PFSK-1 (cell line): ENCODE measurements at regions not wholly inside any gene's neighbourhood (a gene's known extent, or its start where the extent isn't known, plus 50 kb on each side); places are given as distances from the start of the nearest gene placed in this dataset.

ENCODE experiments used
- POLR2AphosphoS5 ChIP-seq: IDR thresholded peaks from 2 replicates; pipeline ENCODE4 v1.6.1; 2012; ENCODE audit warnings: low read depth, mild to moderate bottlenecking, control low read depth, low read length, moderate library complexity
- TF ChIP-seq, protein P1 (sequence below), 2 experiments: IDR thresholded peaks; 2 replicates each; pipeline versions ENCODE4 v1.6.1 to v1.8.0; 2011 to 2012; ENCODE audit warnings: low read depth in 2 of 2, low read length in 2 of 2, control low read depth in 1 of 2, inconsistent platforms in 1 of 2, mild to moderate bottlenecking in 1 of 2, moderate library complexity in 1 of 2; ENCODE audit not compliant: insufficient read depth in 1 of 2

DNA sequence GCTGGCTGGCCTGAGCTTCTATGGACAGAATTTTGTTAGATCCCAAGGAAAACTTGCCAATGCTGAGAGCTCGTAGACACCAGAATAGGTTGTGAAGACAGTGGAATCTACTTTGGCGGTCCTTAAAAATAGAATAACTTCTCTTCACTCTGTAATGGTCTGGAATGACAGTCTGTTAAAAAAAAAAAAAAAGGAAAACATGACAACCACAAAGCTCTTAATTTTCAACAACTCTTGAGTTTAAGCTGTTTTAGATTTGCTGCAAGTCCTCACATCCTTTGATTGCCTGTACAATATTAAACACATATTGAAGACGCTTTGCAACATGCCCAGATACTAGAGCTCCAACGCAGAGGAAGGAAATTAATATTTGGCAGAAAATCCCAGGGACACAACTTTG is 122.8 kb upstream of the GALNT15 start:
- TF ChIP-seq, protein P1, sequence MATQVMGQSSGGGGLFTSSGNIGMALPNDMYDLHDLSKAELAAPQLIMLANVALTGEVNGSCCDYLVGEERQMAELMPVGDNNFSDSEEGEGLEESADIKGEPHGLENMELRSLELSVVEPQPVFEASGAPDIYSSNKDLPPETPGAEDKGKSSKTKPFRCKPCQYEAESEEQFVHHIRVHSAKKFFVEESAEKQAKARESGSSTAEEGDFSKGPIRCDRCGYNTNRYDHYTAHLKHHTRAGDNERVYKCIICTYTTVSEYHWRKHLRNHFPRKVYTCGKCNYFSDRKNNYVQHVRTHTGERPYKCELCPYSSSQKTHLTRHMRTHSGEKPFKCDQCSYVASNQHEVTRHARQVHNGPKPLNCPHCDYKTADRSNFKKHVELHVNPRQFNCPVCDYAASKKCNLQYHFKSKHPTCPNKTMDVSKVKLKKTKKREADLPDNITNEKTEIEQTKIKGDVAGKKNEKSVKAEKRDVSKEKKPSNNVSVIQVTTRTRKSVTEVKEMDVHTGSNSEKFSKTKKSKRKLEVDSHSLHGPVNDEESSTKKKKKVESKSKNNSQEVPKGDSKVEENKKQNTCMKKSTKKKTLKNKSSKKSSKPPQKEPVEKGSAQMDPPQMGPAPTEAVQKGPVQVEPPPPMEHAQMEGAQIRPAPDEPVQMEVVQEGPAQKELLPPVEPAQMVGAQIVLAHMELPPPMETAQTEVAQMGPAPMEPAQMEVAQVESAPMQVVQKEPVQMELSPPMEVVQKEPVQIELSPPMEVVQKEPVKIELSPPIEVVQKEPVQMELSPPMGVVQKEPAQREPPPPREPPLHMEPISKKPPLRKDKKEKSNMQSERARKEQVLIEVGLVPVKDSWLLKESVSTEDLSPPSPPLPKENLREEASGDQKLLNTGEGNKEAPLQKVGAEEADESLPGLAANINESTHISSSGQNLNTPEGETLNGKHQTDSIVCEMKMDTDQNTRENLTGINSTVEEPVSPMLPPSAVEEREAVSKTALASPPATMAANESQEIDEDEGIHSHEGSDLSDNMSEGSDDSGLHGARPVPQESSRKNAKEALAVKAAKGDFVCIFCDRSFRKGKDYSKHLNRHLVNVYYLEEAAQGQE (IDR thresholded peaks at IDR 0.05; ENCODE audit: insufficient read depth in 1 of 2, low read depth in 2 of 2, low read length in 2 of 2), result no peak
- no peak for TF ChIP-seq POLR2AphosphoS5
